PFSK-1 (cell line): ENCODE measurements at regions not wholly inside any gene's neighbourhood (a gene's known extent, or its start where the extent isn't known, plus 50 kb on each side); places are given as distances from the start of the nearest gene placed in this dataset.

Experiments
- POLR2AphosphoS5 ChIP-seq: IDR thresholded peaks from 2 replicates; pipeline ENCODE4 v1.6.1; 2012; ENCODE audit warnings: low read depth, mild to moderate bottlenecking, control low read depth, low read length, moderate library complexity
- REST ChIP-seq, 2 experiments: IDR thresholded peaks; 2 replicates each; pipeline versions ENCODE4 v1.6.1 to v1.8.0; 2011 to 2012; ENCODE audit warnings: low read depth in 2 of 2, low read length in 2 of 2, control low read depth in 1 of 2, inconsistent platforms in 1 of 2, mild to moderate bottlenecking in 1 of 2, moderate library complexity in 1 of 2; ENCODE audit not compliant: insufficient read depth in 1 of 2

- TF ChIP-seq REST (IDR thresholded peaks at IDR 0.05; ENCODE audit: insufficient read depth in 1 of 2, low read depth in 2 of 2, low read length in 2 of 2) (no peak), POLR2AphosphoS5 (no peak)
Observed at GRCh38 chr1:182182311-182182710, 120.8 kb upstream of the ZNF648 start.
